Motor neuron (in vitro differentiated cells): ENCODE measurements at regions not wholly inside any gene's neighbourhood (a gene's known extent, or its start where the extent isn't known, plus 50 kb on each side); places are given as distances from the start of the nearest gene placed in this dataset.
A peak's percentile ranks its signal among the peaks of the same experiment; 100 is the strongest.

Experiments
- ATAC-seq, 8 experiments: fragments of 200-7000 bp; cut with Tn5 transposase; replicated peaks in 6 of 8; 2 replicates each; pipeline ENCODE4 v1.8.0; 2021; ENCODE audit warnings: mild to moderate bottlenecking in 8 of 8, moderate library complexity in 8 of 8
- H3K27ac ChIP-seq, 2 donors: fragments of 250-450 bp; sonication (Bioruptor Pico); 2 replicates each; pipeline ENCODE4 v1.9.0; 2021; ENCODE audit warnings: antibody characterized with exemption in 2 of 2, mild to moderate bottlenecking in 2 of 2, moderate library complexity in 1 of 2
- H3K4me1 ChIP-seq, 2 donors: fragments of 250-450 bp; sonication (Bioruptor Pico); replicated peaks in 1 of 2; 2 replicates each; pipeline ENCODE4 v1.6.1; 2021; ENCODE audit warnings: antibody characterized with exemption in 2 of 2, mild to moderate bottlenecking in 2 of 2, moderate library complexity in 1 of 2
- H3K4me3 ChIP-seq, 5 donors: fragments of 250-450 bp; sonication (Bioruptor Pico); 2 replicates each; pipeline ENCODE4 v1.9.0; 2021; ENCODE audit warnings: antibody characterized with exemption in 5 of 5, mild to moderate bottlenecking in 5 of 5, moderate library complexity in 4 of 5
- WGBS, 10 experiments: fragments of 450-650 bp; shearing (Covaris generic); methylation state at CpG; one replicate each; pipeline ENCODE4 v1.0.0; 2022; 5-methylcytosine and 5-hydroxymethylcytosine counted together
- in situ Hi-C, 9 experiments: fragments of 400-800 bp; cut with MboI; loops; one replicate each; pipeline ENCODE4 v1.15.0; 2021; ENCODE audit warnings: low sequenced_read_pairs in 9 of 9, low pct_unique_long_range_greater_than_20kb in 2 of 9; ENCODE audit not compliant: unreplicated experiment in 9 of 9

DNA sequence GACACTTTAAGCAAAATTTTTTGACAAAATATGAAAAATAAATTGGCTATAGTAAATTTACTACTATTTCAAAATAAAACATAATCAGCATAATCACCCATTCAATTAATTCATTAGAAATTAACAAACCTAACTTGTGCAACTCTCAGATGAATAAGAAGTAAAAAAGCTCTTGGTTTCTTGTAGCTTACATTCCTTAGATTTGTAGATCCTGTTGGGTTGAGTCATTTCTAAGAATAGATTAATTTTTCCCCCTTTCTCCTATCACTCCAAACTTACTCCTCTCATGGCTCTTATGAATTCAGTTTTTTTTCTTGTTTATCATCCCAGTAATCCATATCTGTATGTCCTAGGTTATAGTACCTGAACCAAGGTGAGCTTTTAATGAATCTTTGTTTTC, 230.9 kb upstream of the LRIG3 start:
- in situ Hi-C loops: loop anchor here in 2 of 9 experiments (25.0 kb wide), 2 partner anchors 211 to 614 kb away; no protein-coding TSS in a partner anchor
- H3K4me1 ChIP-seq: no peaks in the 10 kb centered on the region
- ATAC-seq: no peak
- no peak overlapping the region for H3K27ac ChIP-seq
- no peak overlapping the region for H3K4me3 ChIP-seq

- Histone ChIP-seq H3K27ac (no peak overlapping the region), H3K4me1 (no peaks in the 10 kb centered on the region), H3K4me3 (no peak overlapping the region)
- WGBS, 10 experiments: 0 to 100% (median 50%) methylated on average over 1 to 2 of the region's 2 CpGs; no CpG with 5 or more reads in 3 of the 10 experiments
- in situ Hi-C loops: loop anchor here in 2 of 9 experiments (25.0 kb wide), 2 partner anchors 212 to 613 kb away; no protein-coding TSS in a partner anchor
- ATAC-seq: peak; percentile 55 to 97 (median 88)
Measured at GRCh38 chr12:59149995-59150642, 229.8 kb upstream of the LRIG3 start.

GRCh38 chr12:59147791-59148190, 227.5 kb upstream of the LRIG3 start:
- in situ Hi-C loops: no loop called here
- WGBS, 10 experiments: 40 to 100% (median 78%) methylated on average over 1 of the region's 1 CpG; no CpG with 5 or more reads in 2 of the 10 experiments
- H3K4me1 ChIP-seq: no peaks in the 10 kb centered on the region
- no peak for ATAC-seq
- no peak overlapping the region for H3K4me3 ChIP-seq
- no peak overlapping the region for H3K27ac ChIP-seq

GRCh38 chr12:59142183-59142790, 222.0 kb upstream of the LRIG3 start:
- 8 to 96% (median 86%) methylated on average over 1 to 4 of the region's 4 CpGs; no CpG with 5 or more reads in 1 of the 10 experiments for WGBS, 10 experiments
- Histone ChIP-seq H3K4me3 (no peak overlapping the region), H3K4me1 (no peaks in the 10 kb centered on the region), H3K27ac (no peak overlapping the region)
- ATAC-seq: peak in 1 of 8 experiments; percentile 44
- in situ Hi-C loops: no loop called here

DNA sequence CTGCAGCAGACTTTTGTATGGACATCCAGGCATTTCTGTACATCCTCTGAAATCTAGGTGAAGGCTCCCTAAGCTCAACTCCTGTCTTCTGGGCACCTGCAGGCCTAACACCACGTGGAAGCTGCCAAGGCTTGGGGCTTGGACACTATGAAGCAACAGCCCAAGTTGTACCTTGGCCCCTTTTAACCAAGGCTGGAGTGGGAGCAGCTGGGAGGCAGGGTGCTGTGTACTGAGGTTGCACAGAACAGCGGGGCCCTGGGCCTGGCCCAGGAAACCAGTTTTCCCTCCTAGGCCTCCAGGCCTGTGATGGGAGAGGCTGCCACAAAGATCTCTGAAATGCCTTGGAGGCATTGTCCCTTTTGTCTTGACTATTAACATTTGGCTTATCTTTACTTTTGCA, 214.4 kb upstream of the LRIG3 start:
- WGBS, 10 experiments: 0 to 44% (median 0%) methylated on average over 1 to 2 of the region's 2 CpGs; no CpG with 5 or more reads in 5 of the 10 experiments
- ATAC-seq: peak in 1 of 8 experiments; percentile 43
- Histone ChIP-seq H3K4me1 (no peaks in the 10 kb centered on the region), H3K4me3 (no peak overlapping the region), H3K27ac (no peak overlapping the region)
- in situ Hi-C loops: no loop called here

GRCh38 chr12:59131462-59131861, 211.2 kb upstream of the LRIG3 start:
- H3K4me3 ChIP-seq: no peak overlapping the region
- in situ Hi-C loops: no loop called here
- no peak for ATAC-seq
- no peaks in the 10 kb centered on the region for H3K4me1 ChIP-seq
- H3K27ac ChIP-seq: no peak overlapping the region
- 43 to 90% (median 71%) methylated on average over 1 to 3 of the region's 3 CpGs for WGBS, 10 experiments

DNA sequence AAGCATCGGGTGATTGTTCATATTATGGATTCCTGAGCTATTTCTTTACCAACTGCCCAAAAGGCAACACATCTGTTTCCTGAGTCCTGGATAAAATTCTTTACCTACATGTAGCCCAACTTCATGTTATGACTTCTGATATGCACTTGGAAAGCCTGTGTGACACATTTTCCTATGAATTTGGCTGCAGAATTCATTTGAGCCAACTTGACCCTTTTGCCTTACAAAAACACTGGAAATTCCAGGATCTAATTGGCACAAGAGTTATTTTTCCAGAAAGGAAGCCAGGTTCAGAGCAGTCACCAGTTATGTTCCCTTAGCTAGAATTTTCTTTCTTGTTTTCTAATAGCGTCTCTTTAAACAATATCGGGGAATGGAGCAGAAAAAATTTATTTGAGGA, 202.5 kb upstream of the LRIG3 start:
- in situ Hi-C loops: no loop called here
- WGBS, 10 experiments: 13 to 100% (median 96%) methylated on average over 2 to 3 of the region's 3 CpGs
- H3K4me1 ChIP-seq: no peaks in the 10 kb centered on the region
- no peak overlapping the region for H3K27ac ChIP-seq
- no peak for ATAC-seq
- no peak overlapping the region for H3K4me3 ChIP-seq

- ATAC-seq: no peak
- no peak overlapping the region for H3K27ac ChIP-seq
- WGBS, 10 experiments: 0 to 100% (median 68%) methylated on average over 1 to 2 of the region's 2 CpGs; no CpG with 5 or more reads in 2 of the 10 experiments
- no peak overlapping the region for H3K4me3 ChIP-seq
- no peaks in the 10 kb centered on the region for H3K4me1 ChIP-seq
- in situ Hi-C loops: no loop called here
Measured at GRCh38 chr12:59121451-59121850, 201.1 kb upstream of the LRIG3 start.

GRCh38 chr12:59119676-59120075, 199.4 kb upstream of the LRIG3 start:
- ATAC-seq: no peak
- in situ Hi-C loops: no loop called here
- no peak overlapping the region for H3K4me3 ChIP-seq
- WGBS, 10 experiments: 67 to 100% (median 93%) methylated on average over 1 to 2 of the region's 2 CpGs; no CpG with 5 or more reads in 4 of the 10 experiments
- no peaks in the 10 kb centered on the region for H3K4me1 ChIP-seq
- H3K27ac ChIP-seq: no peak overlapping the region

- in situ Hi-C loops: no loop called here
- 54 to 100% (median 96%) methylated on average over 1 to 3 of the region's 3 CpGs; no CpG with 5 or more reads in 1 of the 10 experiments for WGBS, 10 experiments
- ATAC-seq: no peak
- Histone ChIP-seq H3K4me1 (no peaks in the 10 kb centered on the region), H3K27ac (no peak overlapping the region), H3K4me3 (no peak overlapping the region)
Measured at GRCh38 chr12:59118356-59118755, 198.1 kb upstream of the LRIG3 start.

- in situ Hi-C loops: no loop called here
- Histone ChIP-seq H3K4me1 (no peaks in the 10 kb centered on the region), H3K4me3 (no peak overlapping the region), H3K27ac (no peak overlapping the region)
- WGBS, 10 experiments: 11 to 100% (median 80%) methylated on average over 1 of the region's 1 CpG; no CpG with 5 or more reads in 5 of the 10 experiments
- peak in 2 of 8 experiments; percentile 28 to 42 for ATAC-seq
Measured at GRCh38 chr12:59115995-59116394, 195.7 kb upstream of the LRIG3 start.

- Histone ChIP-seq H3K4me1 (no peaks in the 10 kb centered on the region), H3K27ac (no peak overlapping the region), H3K4me3 (no peak overlapping the region)
- ATAC-seq: peak in 3 of 8 experiments; percentile 59 to 85 (median 75)
- in situ Hi-C loops: no loop called here
- 0 to 97% (median 84%) methylated on average over 1 to 4 of the region's 4 CpGs for WGBS, 10 experiments
Measured at GRCh38 chr12:59115526-59115925, 195.2 kb upstream of the LRIG3 start.

- H3K4me3 ChIP-seq: no peak overlapping the region
- ATAC-seq: peak; percentile 70 to 91 (median 81)
- H3K4me1 ChIP-seq: no peaks in the 10 kb centered on the region
- WGBS, 10 experiments: 35 to 81% (median 55%) methylated on average over 2 to 10 of the region's 12 CpGs
- in situ Hi-C loops: no loop called here
- no peak overlapping the region for H3K27ac ChIP-seq
Measured at GRCh38 chr12:59113831-59114615, 193.7 kb upstream of the LRIG3 start.
